Skeletal muscle tissue (tissue), 3 donors: ENCODE measurements at regions not wholly inside any gene's neighbourhood (a gene's known extent, or its start where the extent isn't known, plus 50 kb on each side); places are given as distances from the start of the nearest gene placed in this dataset.

ENCODE experiments used
- H3K27ac ChIP-seq: one replicate; pipeline ENCODE4 v1.7.0; 2013; ENCODE audit warnings: mild to moderate bottlenecking, low read depth, low read length, inconsistent platforms
- H3K27me3 ChIP-seq, 3 donors: one replicate each; pipeline ENCODE4 v1.7.0; 2013; ENCODE audit warnings: low read length in 3 of 3; ENCODE audit not compliant: control insufficient read depth in 3 of 3, insufficient read depth in 3 of 3
- H3K36me3 ChIP-seq, 3 donors: one replicate each; pipeline ENCODE4 v1.7.0; 2013; ENCODE audit warnings: low read length in 3 of 3; ENCODE audit not compliant: control insufficient read depth in 3 of 3, insufficient read depth in 3 of 3
- H3K4me1 ChIP-seq, 3 donors: one replicate each; pipeline ENCODE4 v1.7.0; 2013; ENCODE audit warnings: low read length in 3 of 3, mild to moderate bottlenecking in 3 of 3; ENCODE audit not compliant: control insufficient read depth in 3 of 3, insufficient read depth in 3 of 3
- H3K4me3 ChIP-seq, 3 donors: one replicate each; pipeline ENCODE4 v1.7.0; 2013; ENCODE audit warnings: low read length in 3 of 3
- H3K9ac ChIP-seq, 3 donors: one replicate each; pipeline ENCODE4 v1.7.0; 2013; ENCODE audit warnings: low read length in 3 of 3, mild to moderate bottlenecking in 3 of 3, moderate library complexity in 2 of 3, low read depth in 1 of 3
- H3K9me3 ChIP-seq, 3 donors: one replicate each; pipeline ENCODE4 v1.7.0; 2013; ENCODE audit warnings: low read length in 3 of 3; ENCODE audit not compliant: control insufficient read depth in 3 of 3
- donor health status: Osteomylitis.

DNA sequence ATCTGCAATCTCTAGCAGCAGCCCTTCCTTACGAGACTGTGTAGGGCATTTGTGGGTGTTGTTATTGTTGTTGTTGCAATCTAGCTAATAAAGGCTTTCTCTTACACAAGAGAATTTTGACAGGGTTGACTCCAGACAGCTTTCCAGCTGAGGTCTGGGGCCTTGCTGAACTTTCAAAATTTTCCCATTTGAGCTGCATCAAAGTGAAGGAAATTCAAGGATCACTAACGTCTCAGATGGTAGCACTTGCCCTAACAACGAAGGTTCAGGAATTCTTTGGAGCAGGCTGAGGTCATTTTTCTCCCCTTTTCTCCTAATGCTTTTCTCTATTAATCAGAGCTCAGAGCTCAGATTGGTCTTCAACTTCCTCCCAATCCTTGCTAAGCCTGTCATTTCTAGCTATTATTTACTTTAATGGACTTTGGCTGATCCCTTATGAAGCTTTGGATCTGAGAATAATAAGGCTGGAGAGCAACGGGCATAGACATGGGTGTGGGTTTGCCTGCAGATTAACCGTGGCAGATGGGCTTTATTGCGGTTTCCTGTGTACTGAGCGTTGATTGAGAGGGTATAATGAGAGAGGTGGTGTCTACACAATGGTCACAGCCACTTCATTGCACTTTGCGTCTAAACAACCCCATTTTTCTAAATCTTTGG is 614.0 kb upstream of the AGTR1 start:
- Histone ChIP-seq H3K4me1 (no peaks in the 10 kb centered on the region), H3K4me3 (no peak overlapping the region), H3K27me3 (no peaks in the 10 kb centered on the region), H3K36me3 (no peaks in the 10 kb centered on the region), H3K9ac (no peak overlapping the region), H3K9me3 (no peaks in the 10 kb centered on the region), H3K27ac (no peak overlapping the region)

DNA sequence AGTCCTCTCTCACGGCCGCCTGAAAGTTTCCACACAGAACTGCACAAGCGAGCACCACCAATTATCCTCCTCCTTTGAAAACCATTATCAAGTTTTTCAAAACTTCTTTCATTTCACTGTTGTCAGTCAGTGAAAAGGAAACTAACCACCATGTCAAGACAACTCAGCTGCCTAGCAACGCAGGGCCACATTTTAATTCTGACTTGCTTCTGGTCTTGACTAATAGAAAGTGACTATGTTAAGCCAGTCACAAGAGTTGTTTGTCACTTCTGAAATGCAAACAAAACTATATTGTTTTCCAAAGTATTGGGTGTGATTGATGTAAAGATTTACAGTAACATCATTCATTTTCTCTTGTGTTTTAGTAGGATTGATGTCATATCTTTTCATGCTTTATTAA is 612.8 kb upstream of the AGTR1 start:
- Histone ChIP-seq H3K4me1 (no peaks in the 10 kb centered on the region), H3K9ac (no peak overlapping the region), H3K27ac (no peak overlapping the region), H3K4me3 (no peak overlapping the region), H3K9me3 (no peaks in the 10 kb centered on the region), H3K27me3 (no peaks in the 10 kb centered on the region), H3K36me3 (no peaks in the 10 kb centered on the region)

- Histone ChIP-seq H3K4me3 (no peak overlapping the region), H3K36me3 (no peaks in the 10 kb centered on the region), H3K9me3 (no peaks in the 10 kb centered on the region), H3K4me1 (no peaks in the 10 kb centered on the region), H3K9ac (no peak overlapping the region), H3K27me3 (no peaks in the 10 kb centered on the region), H3K27ac (no peak overlapping the region)
Measured at GRCh38 chr3:148087601-148088371, 609.9 kb upstream of the AGTR1 start.

DNA sequence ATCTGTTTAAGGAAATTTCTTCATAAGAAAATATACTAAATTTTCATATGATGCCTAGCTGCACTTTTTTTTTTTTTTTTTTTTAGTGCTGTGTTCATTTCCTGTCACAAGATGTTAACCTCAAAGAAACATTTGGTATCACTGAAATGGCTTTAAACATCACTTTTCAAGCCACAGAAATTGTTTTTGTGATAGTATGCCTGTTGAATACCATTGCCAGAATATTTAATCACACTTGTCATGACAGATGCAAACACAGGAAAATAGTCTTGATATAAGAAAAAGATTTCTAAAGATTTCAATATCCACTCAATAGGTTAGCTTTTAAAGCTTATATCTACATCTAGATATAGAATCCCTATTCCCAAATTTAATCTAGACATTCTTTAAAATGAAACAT is 608.5 kb upstream of the AGTR1 start:
- Histone ChIP-seq H3K27ac (no peak overlapping the region), H3K9ac (no peak overlapping the region), H3K27me3 (no peaks in the 10 kb centered on the region), H3K4me3 (no peak overlapping the region), H3K4me1 (no peaks in the 10 kb centered on the region), H3K36me3 (no peaks in the 10 kb centered on the region), H3K9me3 (no peaks in the 10 kb centered on the region)

- H3K27me3 ChIP-seq, result no peaks in the 10 kb centered on the region
- H3K4me3 ChIP-seq, result no peak overlapping the region
- no peaks in the 10 kb centered on the region for H3K36me3 ChIP-seq
- no peaks in the 10 kb centered on the region for H3K4me1 ChIP-seq
- H3K9me3 ChIP-seq, result no peaks in the 10 kb centered on the region
- no peak overlapping the region for H3K27ac ChIP-seq
- H3K9ac ChIP-seq, result no peak overlapping the region
Measured at GRCh38 chr3:148090156-148090555, 607.5 kb upstream of the AGTR1 start.

DNA sequence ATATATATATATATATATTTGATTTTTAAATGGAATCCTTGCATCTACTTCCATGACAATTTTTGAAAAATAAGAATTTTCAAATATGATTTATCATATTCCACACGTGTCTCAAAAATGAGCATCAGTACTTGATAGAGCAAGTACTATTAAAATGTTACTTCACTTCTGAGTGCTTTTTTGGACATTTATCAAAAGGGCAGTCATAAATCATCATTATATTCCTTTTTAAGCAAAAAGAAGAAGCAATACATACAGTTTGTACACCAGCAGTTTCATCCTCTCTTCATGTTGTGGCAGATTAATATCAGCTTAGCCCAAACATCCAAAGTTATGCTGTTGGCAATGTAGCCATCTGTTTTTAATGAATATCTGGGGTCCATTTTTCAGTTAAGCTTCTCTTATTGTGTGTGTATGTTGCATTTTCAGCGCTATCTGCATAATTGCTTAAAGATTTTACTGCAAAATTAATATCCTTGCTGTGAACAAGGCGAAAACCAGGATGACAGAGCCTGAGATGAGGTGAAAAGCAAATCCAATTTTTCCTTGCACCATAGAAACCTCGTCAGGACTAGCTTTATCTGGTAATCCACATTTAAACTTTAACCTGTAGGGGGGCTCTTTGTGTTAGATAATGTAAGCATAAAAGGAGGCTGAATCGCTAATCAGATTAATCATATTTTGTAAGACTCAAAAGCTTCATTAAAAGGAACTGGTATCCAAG is 604.9 kb upstream of the AGTR1 start:
- no peaks in the 10 kb centered on the region for H3K27me3 ChIP-seq
- no peaks in the 10 kb centered on the region for H3K4me1 ChIP-seq
- no peak overlapping the region for H3K27ac ChIP-seq
- H3K9me3 ChIP-seq, result no peaks in the 10 kb centered on the region
- no peaks in the 10 kb centered on the region for H3K36me3 ChIP-seq
- H3K9ac ChIP-seq, result no peak overlapping the region
- H3K4me3 ChIP-seq, result no peak overlapping the region

DNA sequence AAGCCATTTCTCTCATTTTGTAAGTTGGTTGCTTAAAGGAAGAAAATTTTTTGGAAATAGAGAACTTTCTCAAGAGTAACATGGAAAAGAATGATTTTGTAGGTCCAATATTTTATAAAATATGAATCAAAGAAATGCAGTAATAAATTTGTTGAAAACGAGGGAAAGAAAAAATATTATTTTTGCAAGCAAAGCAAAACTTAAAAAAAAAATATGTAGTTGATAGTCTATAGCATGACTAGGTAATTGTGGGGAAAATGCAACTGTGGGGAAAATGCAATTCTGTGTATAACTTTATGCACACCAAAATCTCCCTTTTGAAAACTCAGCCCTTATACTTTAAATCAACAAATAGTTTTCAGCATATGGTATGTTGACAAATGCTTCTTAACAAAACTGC is 604.0 kb upstream of the AGTR1 start:
- H3K27ac ChIP-seq, result no peak overlapping the region
- H3K27me3 ChIP-seq, result no peaks in the 10 kb centered on the region
- H3K4me1 ChIP-seq, result no peaks in the 10 kb centered on the region
- H3K9ac ChIP-seq, result no peak overlapping the region
- H3K4me3 ChIP-seq, result no peak overlapping the region
- no peaks in the 10 kb centered on the region for H3K36me3 ChIP-seq
- no peaks in the 10 kb centered on the region for H3K9me3 ChIP-seq

DNA sequence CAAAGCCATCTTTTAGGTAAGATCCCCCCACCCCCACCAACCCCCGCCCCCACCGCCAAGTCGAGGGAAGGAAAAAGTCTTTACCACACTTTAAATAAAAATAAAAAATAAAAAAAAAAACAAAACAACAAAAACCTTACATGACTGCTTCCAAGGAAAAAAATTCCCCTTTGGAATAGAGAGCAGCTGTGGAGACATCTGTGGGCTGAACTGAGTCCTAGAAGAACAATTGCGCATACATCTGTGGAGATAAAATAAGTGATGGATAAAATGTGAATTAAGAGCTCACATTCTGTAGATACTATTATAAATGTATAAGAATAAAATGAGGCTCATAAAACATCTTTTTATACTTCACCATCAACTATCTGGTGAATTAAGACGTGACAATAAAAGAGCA is 601.7 kb upstream of the AGTR1 start:
- Histone ChIP-seq H3K4me1 (no peaks in the 10 kb centered on the region), H3K27me3 (no peaks in the 10 kb centered on the region), H3K4me3 (no peak overlapping the region), H3K9me3 (no peaks in the 10 kb centered on the region), H3K27ac (no peak overlapping the region), H3K9ac (no peak overlapping the region), H3K36me3 (no peaks in the 10 kb centered on the region)

DNA sequence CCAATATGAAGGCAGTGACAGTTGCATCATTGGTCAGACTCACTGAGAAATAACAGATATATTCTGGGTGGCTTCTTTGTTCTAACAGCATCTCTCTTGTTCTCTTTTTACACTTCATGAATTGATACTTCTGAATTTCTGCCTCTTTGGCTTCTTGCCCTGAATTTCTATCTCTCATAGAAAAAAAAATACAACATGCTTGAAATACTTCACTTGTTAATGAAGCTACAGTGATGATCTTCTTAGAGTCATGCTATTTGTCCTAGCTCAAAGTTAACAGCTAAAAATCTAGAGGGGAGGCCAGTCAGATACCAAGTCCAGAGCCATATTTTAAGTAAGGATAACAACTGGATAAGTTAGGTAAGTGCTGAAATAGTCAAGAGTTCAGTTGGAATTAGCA is 597.2 kb upstream of the AGTR1 start:
- Histone ChIP-seq H3K9me3 (no peaks in the 10 kb centered on the region), H3K9ac (no peak overlapping the region), H3K36me3 (no peaks in the 10 kb centered on the region), H3K27me3 (no peaks in the 10 kb centered on the region), H3K27ac (no peak overlapping the region), H3K4me1 (no peaks in the 10 kb centered on the region), H3K4me3 (no peak overlapping the region)

GRCh38 chr3:148101061-148101460 is 596.6 kb upstream of the AGTR1 start:
- Histone ChIP-seq H3K27me3 (no peaks in the 10 kb centered on the region), H3K9me3 (no peaks in the 10 kb centered on the region), H3K4me1 (no peaks in the 10 kb centered on the region), H3K9ac (no peak overlapping the region), H3K4me3 (no peak overlapping the region), H3K27ac (no peak overlapping the region), H3K36me3 (no peaks in the 10 kb centered on the region)
